ENCODE measurements at regions not wholly inside any gene's neighbourhood (a gene's known extent, or its start where the extent isn't known, plus 50 kb on each side); places are given as distances from the start of the nearest gene placed in this dataset.

GRCh38 chr10:106312087-106312486, 852.4 kb downstream of the SORCS1 start:
- Histone ChIP-seq H3K4ac (ENCODE audit: low read depth, low read length) (no peak overlapping the region), H3K14ac (replicated peaks; ENCODE audit: low read depth, low read length) (no peak overlapping the region), H3K4me3 (ENCODE audit: insufficient read depth, low read depth, low read length) (no peak overlapping the region), H2AK9ac (replicated peaks; ENCODE audit: low read depth, low read length, poor library complexity) (no peak overlapping the region), H4K20me1 (ENCODE audit: insufficient read depth, low read length) (no peaks in the 10 kb centered on the region), H3K4me2 (ENCODE audit: low read depth, low read length) (no peak overlapping the region), H3K56ac (ENCODE audit: extremely low read depth, insufficient read depth, low read length) (no peak overlapping the region), H2BK20ac (ENCODE audit: low read depth, low read length) (no peak overlapping the region), H3K9me1 (ENCODE audit: insufficient read depth, low read length) (no peaks in the 10 kb centered on the region), H3K27me3 (ENCODE audit: control insufficient read depth, insufficient read depth, low read length) (no peaks in the 10 kb centered on the region), H3K36me3 (ENCODE audit: control insufficient read depth, insufficient read depth, low read length) (no peaks in the 10 kb centered on the region), H3K27ac (ENCODE audit: insufficient read depth, low read length) (no peak overlapping the region), H2BK5ac (ENCODE audit: low read depth, low read length, poor library complexity, severe bottlenecking) (no peak overlapping the region), H3K4me1 (ENCODE audit: control insufficient read depth, insufficient read depth, low read length) (no peaks in the 10 kb centered on the region), H4K5ac (ENCODE audit: low read depth, low read length) (no peak overlapping the region), H3K79me1 (ENCODE audit: low read depth in 1 of 2, low read length in 2 of 2) (no peaks in the 10 kb centered on the region), H4K8ac (ENCODE audit: low read depth in 2 of 2, low read length in 2 of 2) (no peak overlapping the region), H3K23ac (ENCODE audit: low read depth, low read length) (no peak overlapping the region), H2AK5ac (ENCODE audit: low read depth, low read length) (no peak overlapping the region), H2AFZ (replicated peaks; ENCODE audit: low read length, poor library complexity) (no peak overlapping the region), H3K9me3 (ENCODE audit: control insufficient read depth, insufficient read depth, low read length) (peaks cover 2% of the 10 kb centered on the region; the same call in 1 of the 2 replicates), H3K9ac (ENCODE audit: low read depth, low read length) (no peak overlapping the region), H4K91ac (ENCODE audit: insufficient read depth, low read depth, low read length) (no peak overlapping the region), H2BK120ac (ENCODE audit: low read depth, low read length) (no peak overlapping the region), H2BK15ac (ENCODE audit: low read depth, low read length) (no peak overlapping the region), H3K18ac (ENCODE audit: low read depth, low read length) (no peak overlapping the region)
- in situ Hi-C loops (cut with MboI; ENCODE audit: low sequenced_read_pairs) = no loop called here
- intact Hi-C loops (cut with micrococcal nuclease) = no loop called here
- no peak for ATAC-seq (ENCODE audit: low read depth)
- POLR2A ChIA-PET (ENCODE audit: unreplicated experiment) = no interaction called here
- CTCF ChIA-PET = no interaction called here
- WGBS, 2 experiments (ENCODE audit: extremely low coverage in 2 of 2, insufficient read length in 1 of 2) = 13% methylated on average over 1 of the region's 1 CpG; no CpG with 5 or more reads in 1 of the 2 experiments
- no peak for DNase-seq
- no TSS peak for BruUV-seq (replicated peaks)
- dilution Hi-C loops (cut with HindIII; ENCODE audit: low sequenced_read_pairs, unreplicated experiment) = no loop called here
- TF ChIP-seq RAD21 (IDR thresholded peaks at IDR 0.05; ENCODE audit: low read length) (no peak), RFX5 (IDR thresholded peaks at IDR 0.05; ENCODE audit: low read depth, low read length) (no peak), FOS (IDR thresholded peaks at IDR 0.05; ENCODE audit: low read depth, low read length) (no peak), NFE2L2 (IDR thresholded peaks at IDR 0.05; ENCODE audit: low read depth, low read length) (no peak), SMC3 (IDR thresholded peaks at IDR 0.05; ENCODE audit: low read depth, low read length) (no peak), MXI1 (IDR thresholded peaks at IDR 0.05; ENCODE audit: borderline replicate concordance, low read depth, low read length) (no peak)
